Epithelial cell of esophagus (primary cell): ENCODE measurements at regions not wholly inside any gene's neighbourhood (a gene's known extent, or its start where the extent isn't known, plus 50 kb on each side); places are given as distances from the start of the nearest gene placed in this dataset.

ENCODE experiments used
- DNase-seq: peaks from one replicate; pipeline ENCODE4 v3.0.0; 2010; ENCODE audit warnings: low read depth
- H3K4me3 ChIP-seq: 2 replicates; pipeline ENCODE4 v1.5.1; 2011; ENCODE audit warnings: mild to moderate bottlenecking, low read length, control low read depth
- CTCF ChIP-seq: IDR thresholded peaks from 2 replicates; pipeline ENCODE4 v1.5.1; 2011; ENCODE audit warnings: low read depth, mild to moderate bottlenecking, low read length, control low read depth, inconsistent platforms; ENCODE audit not compliant: insufficient read depth; ENCODE audit errors: missing control alignments

DNA sequence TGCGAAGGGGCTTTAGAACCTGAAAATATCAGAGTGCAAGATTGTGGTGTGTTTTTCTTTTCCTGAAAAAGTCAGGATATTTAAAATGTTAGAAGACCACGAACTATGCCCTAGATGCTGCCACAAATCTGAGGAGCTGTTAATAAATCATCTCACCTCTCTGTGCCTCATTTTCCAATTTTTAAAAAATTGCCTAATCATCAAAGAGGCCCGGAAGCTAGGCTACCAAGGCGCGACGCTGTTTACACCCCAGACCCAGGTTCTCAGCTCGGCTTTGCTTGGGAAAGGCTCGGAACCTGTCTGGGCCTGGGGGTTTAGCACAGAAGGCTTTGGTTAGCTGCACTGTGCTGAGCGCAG lies 409.6 kb downstream of the BCOR start:
- H3K4me3 ChIP-seq = peak overlapping the region; percentile 13
- no peak for TF ChIP-seq CTCF
- DNase-seq = no peak

GRCh38 chrX:39688576-39689375 lies 409.0 kb downstream of the BCOR start:
- peak; percentile 30 for DNase-seq
- no peak for TF ChIP-seq CTCF
- H3K4me3 ChIP-seq = peak overlapping the region; percentile 13

DNA sequence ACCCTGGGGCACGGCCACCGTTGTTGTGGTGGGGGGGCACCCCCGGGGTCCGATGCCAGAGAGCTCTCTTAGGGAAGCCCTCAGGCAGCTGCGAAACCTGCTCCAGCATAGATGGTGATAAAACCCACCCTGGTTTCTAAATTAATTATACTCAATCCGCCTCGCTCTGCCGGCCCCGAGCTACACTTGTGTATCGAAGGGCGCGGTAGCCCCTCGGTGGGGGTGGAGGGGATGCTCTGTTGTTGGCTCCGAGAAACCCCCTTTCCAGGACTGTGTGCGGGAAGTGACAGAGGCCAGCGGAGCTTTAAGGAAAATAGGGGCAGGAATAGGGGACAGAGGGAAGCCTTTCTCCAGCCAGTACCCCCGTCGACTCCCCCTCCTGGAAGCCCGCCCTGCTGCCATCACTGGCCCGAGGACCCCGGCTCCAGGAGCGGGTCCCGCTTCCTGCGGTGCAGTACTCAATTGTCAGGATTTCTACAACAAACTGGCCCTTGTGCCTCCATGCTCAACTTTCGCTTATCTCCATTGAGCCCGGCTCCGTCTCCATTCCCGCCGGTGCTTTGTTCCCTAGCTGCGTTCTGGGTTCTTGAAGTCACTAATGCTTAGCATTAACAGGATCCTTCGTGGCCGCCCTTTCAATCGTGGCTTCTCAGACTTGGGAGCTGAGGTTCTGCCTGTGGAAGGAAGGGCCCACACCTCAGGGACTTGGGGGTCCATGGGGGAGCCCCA lies 408.2 kb downstream of the BCOR start:
- DNase-seq = no peak
- TF ChIP-seq CTCF = no peak
- H3K4me3 ChIP-seq = peak overlapping the region; percentile 4

DNA sequence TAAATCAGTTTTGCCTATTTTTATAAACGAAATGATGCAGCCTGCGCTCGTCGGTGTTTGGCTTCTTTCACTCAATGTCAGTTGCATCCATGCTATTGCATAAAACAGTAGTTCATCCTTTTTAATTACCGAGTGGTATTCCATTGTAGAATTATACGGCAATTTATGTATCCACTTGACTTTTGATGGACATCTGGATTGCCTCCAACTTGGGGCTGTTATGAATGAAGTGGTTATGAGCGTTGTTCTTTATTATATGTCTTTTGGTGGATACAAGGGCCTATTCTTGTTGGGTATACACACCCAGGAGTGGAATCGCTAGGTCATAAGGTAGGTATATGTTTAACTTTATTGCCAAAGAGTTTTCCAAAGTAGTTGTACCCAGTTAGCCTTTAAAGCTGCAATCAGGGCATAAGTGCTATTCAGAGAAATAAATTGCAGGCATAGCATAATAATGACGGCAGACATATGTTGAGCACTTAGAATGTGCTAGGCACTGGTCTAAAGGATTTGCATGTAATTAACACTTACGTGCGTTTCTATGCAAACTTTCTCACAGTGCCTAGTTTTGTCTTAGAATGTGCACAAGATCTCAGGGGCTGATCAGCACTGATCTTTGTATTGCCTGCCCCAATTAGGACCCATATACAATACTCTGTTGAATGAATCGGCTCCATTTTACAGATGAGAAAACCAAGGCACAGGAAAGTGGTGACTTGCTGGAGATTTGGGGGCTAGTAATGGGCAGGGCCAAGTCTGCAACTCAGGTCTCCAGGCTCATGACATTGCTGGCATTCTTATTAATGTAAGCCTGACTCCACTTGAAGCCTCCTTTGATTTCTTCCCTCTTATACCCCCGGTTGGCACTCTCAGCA lies 407.0 kb downstream of the BCOR start:
- TF ChIP-seq CTCF = no peak

DNA sequence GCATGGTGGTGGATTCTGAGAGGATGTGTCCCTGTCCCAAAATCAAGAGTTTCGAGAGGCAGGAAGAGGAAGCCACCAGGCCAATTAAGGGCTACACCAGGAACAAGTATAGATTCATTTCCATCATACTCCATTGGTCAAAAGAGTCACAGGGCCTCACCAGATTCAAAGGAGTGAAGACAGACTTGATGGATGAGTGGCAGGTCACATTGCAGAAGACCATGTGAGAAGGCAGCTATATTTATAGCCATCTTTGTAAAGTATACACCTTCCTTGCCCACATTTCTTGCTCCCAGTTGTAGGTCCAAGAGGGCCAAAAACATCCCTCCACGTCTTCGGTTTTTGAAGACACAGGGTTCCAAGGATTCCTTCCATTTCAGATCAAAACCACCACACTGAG lies 406.0 kb downstream of the BCOR start:
- no peak overlapping the region for H3K4me3 ChIP-seq
- DNase-seq = no peak
- no peak for TF ChIP-seq CTCF

More for the DNA sequence above, 407.0 kb downstream of the BCOR start:
- H3K4me3 ChIP-seq = no peak overlapping the region
- DNase-seq = no peak

DNA sequence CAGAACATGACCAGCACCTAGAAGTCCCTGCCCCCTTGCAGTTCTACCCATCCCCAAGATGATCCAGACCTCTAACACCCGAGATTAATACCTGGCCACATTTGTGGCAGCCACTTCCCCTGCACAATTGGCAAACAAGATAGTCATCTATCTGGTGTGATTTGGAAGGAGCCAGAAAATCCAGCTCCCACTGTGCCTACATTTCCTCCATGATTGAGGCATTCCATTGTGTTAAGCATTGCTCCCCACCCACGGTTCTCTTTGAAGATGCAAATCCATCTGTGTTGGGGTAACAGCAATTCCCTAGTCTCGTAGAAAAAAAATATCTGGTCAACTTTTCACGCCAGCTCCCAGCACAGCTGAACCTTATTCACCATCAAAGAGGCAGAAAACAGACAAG lies 405.0 kb downstream of the BCOR start:
- no peak for TF ChIP-seq CTCF
- H3K4me3 ChIP-seq = no peak overlapping the region
- DNase-seq = no peak
